ENCODE measurements at regions not wholly inside any gene's neighbourhood (a gene's known extent, or its start where the extent isn't known, plus 50 kb on each side); places are given as distances from the start of the nearest gene placed in this dataset.

DNA sequence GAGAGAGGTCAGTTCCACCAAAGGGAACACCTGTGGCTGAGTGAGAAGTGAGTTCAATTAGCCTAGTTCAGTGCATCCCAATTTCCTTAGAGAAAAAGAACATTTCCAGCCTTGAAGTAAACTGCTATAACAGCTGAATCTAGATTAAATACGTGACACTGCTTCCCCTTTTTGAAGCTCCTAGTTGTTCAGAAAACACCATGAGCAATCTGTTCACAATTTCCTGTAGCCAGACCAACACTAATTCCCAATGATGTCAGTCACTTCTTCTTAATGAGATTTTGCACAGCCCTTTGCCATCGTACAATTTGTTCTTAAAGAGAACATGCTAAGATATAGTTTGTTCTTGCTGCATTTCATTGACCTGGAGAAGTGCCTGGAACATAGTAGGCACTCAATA, 144.6 kb upstream of the EDNRA start:
- Histone ChIP-seq H3K27me3 (ENCODE audit: insufficient read depth, low read length) (no peaks in the 10 kb centered on the region), H4K20me1 (ENCODE audit: control insufficient read depth, insufficient read depth, insufficient read length) (no peaks in the 10 kb centered on the region), H2BK15ac (ENCODE audit: low read depth, low read length) (no peak overlapping the region), H3K4me1 (ENCODE audit: insufficient read depth, low read length) (no peaks in the 10 kb centered on the region), H3K9ac (ENCODE audit: extremely low read depth, insufficient read length, low read length) (no peak overlapping the region), H3K14ac (ENCODE audit: insufficient read depth, low read length) (no peak overlapping the region), H2BK5ac (ENCODE audit: insufficient read length, low read length) (no peak overlapping the region), H4K8ac (replicated peaks; ENCODE audit: insufficient read length, low read depth, low read length) (no peak overlapping the region), H2BK120ac (ENCODE audit: low read depth, low read length, poor library complexity, severe bottlenecking) (no peak overlapping the region), H3K4me2 (ENCODE audit: insufficient read depth, insufficient read length, low read length) (no peak overlapping the region), H3K23me2 (ENCODE audit: insufficient read length, low read depth, low read length, poor library complexity, severe bottlenecking) (no peaks in the 10 kb centered on the region), H2AFZ (ENCODE audit: low read length) (no peak overlapping the region), H2BK20ac (ENCODE audit: low read depth, low read length, poor library complexity, severe bottlenecking) (no peak overlapping the region), H3K27ac (ENCODE audit: insufficient read length, low read depth, low read length) (no peak overlapping the region), H4K5ac (ENCODE audit: insufficient read length, low read depth, low read length) (no peak overlapping the region), H4K91ac (ENCODE audit: insufficient read length, low read depth, low read length) (no peak overlapping the region), H3T11ph (ENCODE audit: low read length) (no peak overlapping the region), H3K4ac (ENCODE audit: low read depth, low read length) (no peak overlapping the region), H3K23ac (ENCODE audit: insufficient read length, low read depth, low read length) (no peak overlapping the region), H2BK12ac (ENCODE audit: insufficient read length, low read depth, low read length) (no peak overlapping the region), H3K56ac (ENCODE audit: insufficient read length, low read depth, low read length) (no peak overlapping the region), H3K79me2 (ENCODE audit: insufficient read depth, low read length) (no peaks in the 10 kb centered on the region), H2AK5ac (ENCODE audit: insufficient read length, low read length) (no peak overlapping the region), H3K79me1 (ENCODE audit: insufficient read depth, low read depth, low read length, poor library complexity, severe bottlenecking) (no peaks in the 10 kb centered on the region), H3K9me3 (ENCODE audit: control insufficient read depth, low read depth, low read length) (no peaks in the 10 kb centered on the region), H3K18ac (ENCODE audit: insufficient read length, low read depth, low read length) (no peak overlapping the region)
- no peaks in the 10 kb centered on the region for H3K27me3 Mint-ChIP-seq (ENCODE audit: low read depth)
- no CpG with 5 or more reads among the region's 2 CpGs for WGBS (ENCODE audit: extremely low coverage, insufficient read length, low lambda C conversion rate)
- no peak for DNase-seq
- H3K4me3 Mint-ChIP-seq, result no peak overlapping the region
- peaks cover 4 to 10% of the 10 kb centered on the region in 2 experiments for H3K4me1 Mint-ChIP-seq
- H3K27ac Mint-ChIP-seq, result no peak overlapping the region
- H3K9me3 Mint-ChIP-seq, result no peaks in the 10 kb centered on the region
- TF ChIP-seq, protein P1, sequence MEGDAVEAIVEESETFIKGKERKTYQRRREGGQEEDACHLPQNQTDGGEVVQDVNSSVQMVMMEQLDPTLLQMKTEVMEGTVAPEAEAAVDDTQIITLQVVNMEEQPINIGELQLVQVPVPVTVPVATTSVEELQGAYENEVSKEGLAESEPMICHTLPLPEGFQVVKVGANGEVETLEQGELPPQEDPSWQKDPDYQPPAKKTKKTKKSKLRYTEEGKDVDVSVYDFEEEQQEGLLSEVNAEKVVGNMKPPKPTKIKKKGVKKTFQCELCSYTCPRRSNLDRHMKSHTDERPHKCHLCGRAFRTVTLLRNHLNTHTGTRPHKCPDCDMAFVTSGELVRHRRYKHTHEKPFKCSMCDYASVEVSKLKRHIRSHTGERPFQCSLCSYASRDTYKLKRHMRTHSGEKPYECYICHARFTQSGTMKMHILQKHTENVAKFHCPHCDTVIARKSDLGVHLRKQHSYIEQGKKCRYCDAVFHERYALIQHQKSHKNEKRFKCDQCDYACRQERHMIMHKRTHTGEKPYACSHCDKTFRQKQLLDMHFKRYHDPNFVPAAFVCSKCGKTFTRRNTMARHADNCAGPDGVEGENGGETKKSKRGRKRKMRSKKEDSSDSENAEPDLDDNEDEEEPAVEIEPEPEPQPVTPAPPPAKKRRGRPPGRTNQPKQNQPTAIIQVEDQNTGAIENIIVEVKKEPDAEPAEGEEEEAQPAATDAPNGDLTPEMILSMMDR (conservative IDR thresholded peaks at IDR 0.05), result no peak
- H3K36me3 Mint-ChIP-seq (ENCODE audit: insufficient read depth in 1 of 3, low read depth in 3 of 3), result no peaks in the 10 kb centered on the region

Data from H9 (cell line).